Neural progenitor cell (in vitro differentiated cells): ENCODE measurements at regions not wholly inside any gene's neighbourhood (a gene's known extent, or its start where the extent isn't known, plus 50 kb on each side); places are given as distances from the start of the nearest gene placed in this dataset.

Source experiments
- DNase-seq: peaks from one replicate; pipeline ENCODE4 v3.0.0-alpha.2; 2016; ENCODE audit warnings: low spot score
- H2AFZ ChIP-seq: fragments of 200-600 bp; sonication (generic); replicated peaks from 2 replicates; pipeline ENCODE4 v1.6.1; 2016; ENCODE audit warnings: antibody characterized with exemption
- H3F3A ChIP-seq: fragments of 200-600 bp; sonication (generic); 2 replicates; pipeline ENCODE4 v1.6.1; 2016; ENCODE audit warnings: antibody characterized with exemption, low read depth
- H3K27ac ChIP-seq: fragments of 200-600 bp; sonication (generic); 2 replicates; pipeline ENCODE4 v1.5.1; 2016; ENCODE audit warnings: mild to moderate bottlenecking
- H3K27me3 ChIP-seq: fragments of 200-600 bp; sonication (generic); 2 replicates; pipeline ENCODE4 v1.6.1; 2016; ENCODE audit warnings: mild to moderate bottlenecking, moderate library complexity
- H3K36me3 ChIP-seq: fragments of 200-600 bp; sonication (generic); 2 replicates; pipeline ENCODE4 v1.5.1; 2016
- H3K4me1 ChIP-seq: fragments of 200-600 bp; sonication (generic); 2 replicates; pipeline ENCODE4 v1.6.1; 2016; ENCODE audit warnings: mixed run types
- H3K4me2 ChIP-seq: fragments of 200-600 bp; sonication (generic); 2 replicates; pipeline ENCODE4 v1.6.1; 2016
- H3K4me3 ChIP-seq: fragments of 200-600 bp; sonication (generic); 2 replicates; pipeline ENCODE4 v1.5.1; 2016
- H3K79me2 ChIP-seq: fragments of 200-600 bp; sonication (generic); 2 replicates; pipeline ENCODE4 v1.6.1; 2016; ENCODE audit warnings: low read depth
- H3K9ac ChIP-seq: fragments of 200-600 bp; sonication (generic); 2 replicates; pipeline ENCODE4 v1.6.1; 2016
- H3K9me3 ChIP-seq: fragments of 200-600 bp; sonication (generic); 2 replicates; pipeline ENCODE4 v1.5.1; 2016; ENCODE audit warnings: low read depth
- H4K20me1 ChIP-seq: fragments of 200-600 bp; sonication (generic); 2 replicates; pipeline ENCODE4 v1.6.1; 2016; ENCODE audit warnings: low read depth
- H3K27ac Mint-ChIP-seq: 3 replicates; pipeline ENCODE4 v1.8.0; 2021; ENCODE audit warnings: mixed read lengths
- H3K27me3 Mint-ChIP-seq: 2 replicates; pipeline ENCODE4 v1.8.0; 2022; ENCODE audit warnings: low read depth, mild to moderate bottlenecking, inconsistent platforms, moderate library complexity, mixed read lengths; ENCODE audit not compliant: insufficient read depth
- H3K36me3 Mint-ChIP-seq: 3 replicates; pipeline ENCODE4 v1.8.0; 2021; ENCODE audit warnings: mixed read lengths
- H3K4me1 Mint-ChIP-seq: 3 replicates; pipeline ENCODE4 v1.8.0; 2021; ENCODE audit warnings: mixed read lengths
- H3K4me3 Mint-ChIP-seq: 3 replicates; pipeline ENCODE4 v1.8.0; 2021; ENCODE audit warnings: mild to moderate bottlenecking, moderate library complexity, mixed read lengths
- H3K9me3 Mint-ChIP-seq: 3 replicates; pipeline ENCODE4 v1.8.0; 2020; ENCODE audit warnings: mixed read lengths
- CTCF ChIP-seq: fragments of 200-600 bp; sonication (generic); IDR thresholded peaks from 2 replicates; pipeline ENCODE4 v1.5.1; 2017; ENCODE audit warnings: antibody characterized with exemption, mild to moderate bottlenecking
- EZH2 ChIP-seq: fragments of 200-600 bp; sonication (generic); IDR thresholded peaks from 2 replicates; pipeline ENCODE4 v1.6.1; 2017; ENCODE audit warnings: antibody characterized with exemption, mild to moderate bottlenecking, moderate library complexity
- EZH2phosphoT487 ChIP-seq: fragments of 200-600 bp; sonication (generic); IDR thresholded peaks from 2 replicates; pipeline ENCODE4 v1.6.1; 2017; ENCODE audit warnings: antibody characterized with exemption

DNA sequence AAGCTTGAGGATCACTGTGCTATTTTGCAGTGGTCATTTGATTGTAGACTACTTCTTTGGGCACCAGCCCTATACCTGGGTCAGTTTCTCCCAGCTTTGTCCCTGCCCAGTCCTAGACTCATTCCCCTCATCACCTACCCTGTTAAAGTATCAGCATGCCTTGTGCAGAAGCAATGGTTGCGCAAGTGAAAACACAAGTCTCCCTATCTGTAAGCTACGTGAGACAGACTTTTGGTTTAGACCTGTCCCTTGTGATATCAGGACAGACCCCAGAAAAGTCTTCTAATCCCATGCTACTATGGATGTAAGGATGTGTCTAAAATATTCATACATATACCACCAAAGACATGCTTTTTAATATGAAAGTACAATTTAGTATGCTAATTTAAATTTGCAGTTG is 88.8 kb upstream of the ATP2B1 start:
- Histone ChIP-seq H3K27ac (no peak overlapping the region), H3K79me2 (no peaks in the 10 kb centered on the region), H3K4me3 (no peak overlapping the region), H3F3A (no peaks in the 10 kb centered on the region), H3K9ac (no peak overlapping the region), H3K4me1 (no peaks in the 10 kb centered on the region), H4K20me1 (no peaks in the 10 kb centered on the region), H3K27me3 (no peaks in the 10 kb centered on the region), H2AFZ (no peak overlapping the region), H3K9me3 (no peaks in the 10 kb centered on the region), H3K4me2 (no peak overlapping the region), H3K36me3 (no peaks in the 10 kb centered on the region)
- Mint-ChIP-seq H3K4me3 (no peak overlapping the region), H3K27me3 (no peaks in the 10 kb centered on the region), H3K36me3 (no peaks in the 10 kb centered on the region), H3K27ac (no peak overlapping the region), H3K4me1 (no peaks in the 10 kb centered on the region), H3K9me3 (no peaks in the 10 kb centered on the region)
- DNase-seq = no peak
- TF ChIP-seq EZH2 (no peak), EZH2phosphoT487 (no peak), CTCF (no peak)

GRCh38 chr12:89796798-89797382 is 88.3 kb upstream of the ATP2B1 start:
- H3K27ac ChIP-seq = no peak overlapping the region
- no peaks in the 10 kb centered on the region for H4K20me1 ChIP-seq
- no peak overlapping the region for H3K4me3 ChIP-seq
- no peak overlapping the region for H2AFZ ChIP-seq
- no peaks in the 10 kb centered on the region for H3K9me3 ChIP-seq
- H3K9ac ChIP-seq = no peak overlapping the region
- no peaks in the 10 kb centered on the region for H3K79me2 ChIP-seq
- no peaks in the 10 kb centered on the region for H3K36me3 ChIP-seq
- Mint-ChIP-seq H3K9me3 (no peaks in the 10 kb centered on the region), H3K27me3 (no peaks in the 10 kb centered on the region), H3K27ac (no peak overlapping the region), H3K4me3 (no peak overlapping the region), H3K36me3 (no peaks in the 10 kb centered on the region), H3K4me1 (no peaks in the 10 kb centered on the region)
- no peaks in the 10 kb centered on the region for H3K27me3 ChIP-seq
- no peaks in the 10 kb centered on the region for H3K4me1 ChIP-seq
- DNase-seq = no peak
- no peaks in the 10 kb centered on the region for H3F3A ChIP-seq
- H3K4me2 ChIP-seq = no peak overlapping the region
- TF ChIP-seq CTCF (no peak), EZH2 (no peak), EZH2phosphoT487 (no peak)

- Mint-ChIP-seq H3K4me3 (no peak overlapping the region), H3K27me3 (no peaks in the 10 kb centered on the region), H3K9me3 (peaks cover 2% of the 10 kb centered on the region), H3K36me3 (no peaks in the 10 kb centered on the region), H3K27ac (no peak overlapping the region), H3K4me1 (no peaks in the 10 kb centered on the region)
- H3F3A ChIP-seq = no peaks in the 10 kb centered on the region
- H4K20me1 ChIP-seq = no peaks in the 10 kb centered on the region
- no peaks in the 10 kb centered on the region for H3K79me2 ChIP-seq
- H3K4me1 ChIP-seq = no peaks in the 10 kb centered on the region
- H2AFZ ChIP-seq = no peak overlapping the region
- no peaks in the 10 kb centered on the region for H3K27me3 ChIP-seq
- no peaks in the 10 kb centered on the region for H3K36me3 ChIP-seq
- no peak for DNase-seq
- TF ChIP-seq EZH2 (no peak), CTCF (no peak), EZH2phosphoT487 (no peak)
- H3K4me3 ChIP-seq = no peak overlapping the region
- H3K4me2 ChIP-seq = no peak overlapping the region
- H3K9me3 ChIP-seq = no peaks in the 10 kb centered on the region
- H3K9ac ChIP-seq = no peak overlapping the region
- no peak overlapping the region for H3K27ac ChIP-seq
These were observed 85.3 kb upstream of the ATP2B1 start for GRCh38 chr12:89793946-89794345.
